Kidney (tissue), 13 donors: ENCODE measurements at regions not wholly inside any gene's neighbourhood (a gene's known extent, or its start where the extent isn't known, plus 50 kb on each side); places are given as distances from the start of the nearest gene placed in this dataset.

Experiments used
- DNase-seq, 5 donors: peaks; one replicate each; pipeline ENCODE4 v3.0.0-alpha.2; 2013 to 2020
- FAIRE-seq: peaks from 2 replicates; lab custom pipeline; 2012; peaks lifted over from hg19 to GRCh38; lab: Jason Lieb, UNC
- H3K27ac ChIP-seq, 2 donors: one replicate each; pipeline ENCODE4 v1.7.0; 2013; ENCODE audit warnings: low read depth in 2 of 2, low read length in 2 of 2, inconsistent platforms in 1 of 2
- H3K27me3 ChIP-seq: one replicate; pipeline ENCODE4 v1.7.1; 2013; ENCODE audit warnings: low read length, inconsistent platforms; ENCODE audit not compliant: control insufficient read depth, insufficient read depth
- H3K36me3 ChIP-seq, 3 donors: one replicate each; pipeline versions ENCODE4 v1.7.0 to v1.7.1; 2013; ENCODE audit warnings: low read length in 3 of 3, control low read depth in 1 of 3, inconsistent platforms in 1 of 3; ENCODE audit not compliant: insufficient read depth in 3 of 3, control insufficient read depth in 2 of 3
- H3K4me1 ChIP-seq, 3 donors: one replicate each; pipeline versions ENCODE4 v1.7.0 to v1.7.1; 2013; ENCODE audit warnings: low read length in 3 of 3, inconsistent platforms in 1 of 3, low read depth in 1 of 3; ENCODE audit not compliant: control insufficient read depth in 2 of 3, insufficient read depth in 2 of 3
- H3K4me3 ChIP-seq, 3 donors: one replicate each; pipeline versions ENCODE4 v1.7.0 to v1.8.1; 2013; ENCODE audit warnings: low read length in 3 of 3, control low read depth in 1 of 3, inconsistent platforms in 1 of 3
- H3K9ac ChIP-seq, 3 donors: one replicate each; pipeline versions ENCODE4 v1.7.0 to v1.7.1; 2013; ENCODE audit warnings: low read length in 3 of 3, control low read depth in 1 of 3, inconsistent platforms in 1 of 3
- H3K9me3 ChIP-seq, 3 donors: one replicate each; pipeline versions ENCODE4 v1.7.0 to v1.7.1; 2013; ENCODE audit warnings: low read length in 3 of 3, control low read depth in 1 of 3, inconsistent platforms in 1 of 3; ENCODE audit not compliant: control insufficient read depth in 2 of 3, insufficient read depth in 1 of 3
- intact Hi-C: fragments of 100-400 bp; cut with DNase I; formaldehyde crosslinking; loops from one replicate; pipeline ENCODE4 v1.11.1; 2022
- TF ChIP-seq, protein P1 (sequence below): IDR thresholded peaks from 3 replicates; pipeline ENCODE4 v1.5.1; 2012; ENCODE audit warnings: mild to moderate bottlenecking, moderate library complexity, borderline replicate concordance; ENCODE audit not compliant: insufficient read depth; ENCODE audit errors: extremely low read depth
- donor health status: control.
- donor health status: control.
- donor health status: control.
- donor health status: control.
- donor health status: control.
- donor health status: DM: yes; HTN: yes; CAD: no.
- donor health status: Normal renal cell carcinoma (clear cell type).

DNA sequence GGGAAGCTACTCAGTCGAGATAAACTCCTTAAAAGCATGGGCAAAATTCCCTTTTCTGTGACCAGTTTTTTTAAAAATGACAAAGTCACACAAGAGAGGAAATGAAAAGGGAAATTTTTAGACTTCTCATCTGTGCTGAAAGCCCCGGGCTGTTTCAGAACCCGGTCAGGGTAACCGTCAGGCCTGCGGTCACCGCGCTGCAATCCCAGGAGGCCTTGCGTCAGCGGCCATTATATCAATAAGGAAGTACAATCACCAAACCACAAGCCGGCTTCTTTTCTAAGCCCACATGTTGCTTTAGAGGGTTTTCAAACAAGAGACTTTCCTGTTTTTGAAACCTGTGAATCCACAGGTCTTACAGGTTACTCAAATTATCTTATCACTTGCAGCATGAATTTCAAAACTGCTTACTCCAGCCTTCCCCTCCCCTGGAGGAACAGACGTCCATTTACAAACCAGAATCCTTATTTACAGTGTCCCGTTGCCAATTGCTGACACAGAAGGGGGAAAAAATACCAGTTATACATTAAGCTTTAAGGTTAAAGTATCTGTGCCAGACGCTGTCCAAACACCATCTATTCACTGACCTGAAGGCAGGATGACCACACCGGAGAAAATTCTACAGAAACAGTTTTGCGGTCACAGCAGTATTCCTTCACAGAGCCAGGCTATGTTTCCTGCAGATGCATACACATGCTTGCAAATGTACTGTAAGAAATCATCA lies 165.3 kb downstream of the TOMM20 start:
- peaks cover 32 to 55% (median 46%) of the 10 kb centered on the region in 3 donors for H3K4me1 ChIP-seq
- intact Hi-C loops, result no loop called here
- peak overlapping the region in 1 of 3 donors; percentile 9 for H3K4me3 ChIP-seq
- peak overlapping the region in 1 of 3 donors; percentile 37 for H3K9ac ChIP-seq
- H3K27ac ChIP-seq, result peak overlapping the region; percentile 81 to 86
- no peaks in the 10 kb centered on the region for H3K9me3 ChIP-seq
- TF ChIP-seq, protein P1, sequence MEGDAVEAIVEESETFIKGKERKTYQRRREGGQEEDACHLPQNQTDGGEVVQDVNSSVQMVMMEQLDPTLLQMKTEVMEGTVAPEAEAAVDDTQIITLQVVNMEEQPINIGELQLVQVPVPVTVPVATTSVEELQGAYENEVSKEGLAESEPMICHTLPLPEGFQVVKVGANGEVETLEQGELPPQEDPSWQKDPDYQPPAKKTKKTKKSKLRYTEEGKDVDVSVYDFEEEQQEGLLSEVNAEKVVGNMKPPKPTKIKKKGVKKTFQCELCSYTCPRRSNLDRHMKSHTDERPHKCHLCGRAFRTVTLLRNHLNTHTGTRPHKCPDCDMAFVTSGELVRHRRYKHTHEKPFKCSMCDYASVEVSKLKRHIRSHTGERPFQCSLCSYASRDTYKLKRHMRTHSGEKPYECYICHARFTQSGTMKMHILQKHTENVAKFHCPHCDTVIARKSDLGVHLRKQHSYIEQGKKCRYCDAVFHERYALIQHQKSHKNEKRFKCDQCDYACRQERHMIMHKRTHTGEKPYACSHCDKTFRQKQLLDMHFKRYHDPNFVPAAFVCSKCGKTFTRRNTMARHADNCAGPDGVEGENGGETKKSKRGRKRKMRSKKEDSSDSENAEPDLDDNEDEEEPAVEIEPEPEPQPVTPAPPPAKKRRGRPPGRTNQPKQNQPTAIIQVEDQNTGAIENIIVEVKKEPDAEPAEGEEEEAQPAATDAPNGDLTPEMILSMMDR, result no peak
- FAIRE-seq (no peak), DNase-seq (peak in 4 of 5 donors; percentile 40 to 94 (median 60))
- H3K36me3 ChIP-seq, result no peaks in the 10 kb centered on the region
- H3K27me3 ChIP-seq, result no peaks in the 10 kb centered on the region

DNA sequence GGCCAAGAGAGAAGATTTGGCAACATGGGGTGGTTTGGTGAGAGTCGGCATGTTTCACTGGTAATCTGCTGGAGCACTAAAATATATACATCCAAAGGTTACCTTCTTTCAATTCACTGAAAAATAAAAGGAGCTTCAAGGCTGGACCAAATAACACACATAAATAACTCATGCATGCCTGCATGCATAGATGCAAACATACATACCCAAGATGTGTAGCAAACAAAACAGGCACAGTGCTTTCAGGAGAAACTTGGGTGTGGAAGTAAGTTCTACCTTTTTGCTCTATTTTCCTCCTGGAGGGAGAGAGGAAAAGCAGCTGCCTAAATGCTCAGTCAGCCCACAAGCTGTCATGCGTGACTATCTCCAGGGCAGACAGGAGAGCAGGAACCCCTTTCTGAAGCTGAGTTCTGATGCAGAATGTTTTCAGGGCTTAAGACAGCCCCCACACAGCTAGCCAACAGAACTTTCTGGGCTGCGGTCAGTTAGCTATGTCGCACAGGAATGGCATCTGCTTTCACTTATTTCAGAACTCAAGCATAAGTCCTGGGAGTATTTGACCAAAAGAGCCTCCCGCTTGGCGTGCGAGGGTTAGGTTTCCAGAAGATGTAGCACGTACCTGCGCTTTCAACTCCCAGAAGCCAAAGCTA lies 166.2 kb downstream of the TOMM20 start:
- Histone ChIP-seq H3K36me3 (no peaks in the 10 kb centered on the region), H3K4me3 (peak overlapping the region in 2 of 3 donors; percentile 8 to 32)

DNA sequence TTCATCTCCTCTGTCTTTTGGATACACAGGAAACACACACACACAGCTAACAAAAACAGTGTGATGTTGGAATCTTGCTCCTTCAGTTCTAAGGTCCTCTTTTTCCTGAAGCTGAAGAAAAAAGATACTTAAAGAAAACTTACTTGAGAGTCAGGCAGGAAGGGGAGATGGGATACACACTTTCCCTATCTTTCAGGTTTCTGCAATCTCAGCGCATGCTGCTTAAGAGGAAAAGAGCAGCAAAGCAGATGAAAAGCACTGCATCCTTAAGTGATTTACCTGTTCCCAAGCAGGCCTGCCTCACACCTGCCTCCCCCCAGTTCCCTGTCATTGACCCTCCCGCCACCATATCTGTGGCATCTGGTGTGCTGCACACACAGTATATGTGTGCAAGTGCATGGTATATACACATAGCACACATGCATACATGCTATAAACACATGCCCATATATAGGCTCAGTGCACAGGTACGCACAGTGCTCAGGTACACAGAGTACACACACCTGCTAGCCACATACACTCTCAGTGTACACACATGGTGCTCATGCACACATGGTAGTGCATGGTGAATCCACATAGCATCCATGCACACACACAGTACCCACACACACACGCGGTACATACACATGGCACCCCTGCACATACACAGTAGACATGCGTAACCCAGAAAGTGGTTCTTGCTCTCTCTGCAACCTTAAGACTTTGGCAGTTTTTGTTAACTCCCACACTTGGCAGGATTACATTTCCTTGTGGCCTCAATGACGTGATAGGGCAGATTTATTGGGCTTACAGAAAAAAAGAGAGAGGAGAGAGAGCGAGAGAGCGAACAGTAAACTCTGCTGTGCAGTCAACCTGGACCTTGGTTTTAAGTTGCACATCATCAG lies 166.9 kb downstream of the TOMM20 start:
- TF ChIP-seq, protein P1, result no peak
- peak overlapping the region in 2 of 3 donors; percentile 7 to 37 for H3K9ac ChIP-seq
- H3K4me3 ChIP-seq, result peak overlapping the region in 2 of 3 donors; percentile 16 to 32
- no peaks in the 10 kb centered on the region for H3K36me3 ChIP-seq
- H3K27me3 ChIP-seq, result no peaks in the 10 kb centered on the region
- peak overlapping the region; percentile 81 to 86 for H3K27ac ChIP-seq
- H3K9me3 ChIP-seq, result no peaks in the 10 kb centered on the region
- DNase-seq (peak in 4 of 5 donors; percentile 73 to 97 (median 87)), FAIRE-seq (no peak)
- peaks cover 34 to 69% (median 53%) of the 10 kb centered on the region in 3 donors for H3K4me1 ChIP-seq
- intact Hi-C loops, result no loop called here

More for the DNA sequence above, 166.2 kb downstream of the TOMM20 start:
- Histone ChIP-seq H3K27ac (peak overlapping the region; percentile 81 to 86), H3K27me3 (no peaks in the 10 kb centered on the region), H3K4me1 (peaks cover 32 to 62% (median 50%) of the 10 kb centered on the region in 3 donors), H3K9ac (peak overlapping the region in 2 of 3 donors; percentile 8 to 37), H3K9me3 (no peaks in the 10 kb centered on the region)
- intact Hi-C loops, result no loop called here
- DNase-seq (peak in 4 of 5 donors; percentile 75 to 92 (median 84)), FAIRE-seq (no peak)
- TF ChIP-seq, protein P1, result no peak
